MM.1S (cell line): ENCODE measurements at regions not wholly inside any gene's neighbourhood (a gene's known extent, or its start where the extent isn't known, plus 50 kb on each side); places are given as distances from the start of the nearest gene placed in this dataset.

Source experiments
- DNase-seq: peaks from one replicate; pipeline ENCODE4 v3.0.0-alpha.2; 2015
- H2AFZ ChIP-seq: fragments of 300-600 bp; sonication (generic); 2 replicates; pipeline ENCODE4 v1.6.0; 2016; ENCODE audit warnings: antibody characterized with exemption, low read length
- H3F3A ChIP-seq: fragments of 300-600 bp; sonication (generic); 2 replicates; pipeline ENCODE4 v1.6.1; 2016; ENCODE audit warnings: mild to moderate bottlenecking, antibody characterized with exemption, low read length, moderate library complexity, mixed read lengths; ENCODE audit not compliant: insufficient read depth
- H3K27ac ChIP-seq: fragments of 300-600 bp; sonication (generic); 2 replicates; pipeline ENCODE4 v1.5.1; 2016; ENCODE audit warnings: mild to moderate bottlenecking, low read length
- H3K27me3 ChIP-seq: fragments of 300-600 bp; sonication (generic); replicated peaks from 2 replicates; pipeline ENCODE4 v1.6.0; 2016; ENCODE audit warnings: low read length; ENCODE audit not compliant: insufficient read depth
- H3K36me3 ChIP-seq: fragments of 300-600 bp; sonication (generic); replicated peaks from 2 replicates; pipeline ENCODE4 v1.6.1; 2016; ENCODE audit warnings: mild to moderate bottlenecking, low read length, mixed read lengths; ENCODE audit not compliant: insufficient read depth
- H3K4me1 ChIP-seq: fragments of 300-600 bp; sonication (generic); 2 replicates; pipeline ENCODE4 v1.6.1; 2016; ENCODE audit warnings: low read length, mixed read lengths
- H3K4me2 ChIP-seq: fragments of 300-600 bp; sonication (generic); 2 replicates; pipeline ENCODE4 v1.6.0; 2016; ENCODE audit warnings: low read depth, low read length
- H3K4me3 ChIP-seq: fragments of 300-600 bp; sonication (generic); 2 replicates; pipeline ENCODE4 v1.5.1; 2016; ENCODE audit warnings: low read length, mixed read lengths
- H3K79me2 ChIP-seq: fragments of 300-600 bp; sonication (generic); 2 replicates; pipeline ENCODE4 v1.6.1; 2016; ENCODE audit warnings: mixed run types, low read length, mixed read lengths
- H3K9ac ChIP-seq: fragments of 300-600 bp; sonication (generic); 2 replicates; pipeline ENCODE4 v1.6.1; 2016; ENCODE audit warnings: low read length, mixed read lengths
- H3K9me2 ChIP-seq: fragments of 300-600 bp; sonication (generic); replicated peaks from 2 replicates; pipeline ENCODE4 v1.6.1; 2016; ENCODE audit warnings: mild to moderate bottlenecking, low read length, mixed read lengths; ENCODE audit not compliant: insufficient read depth
- H3K9me3 ChIP-seq: fragments of 300-600 bp; sonication (generic); replicated peaks from 2 replicates; pipeline ENCODE4 v1.6.1; 2016; ENCODE audit warnings: mild to moderate bottlenecking, low read length, mixed read lengths; ENCODE audit not compliant: insufficient read depth
- H4K20me1 ChIP-seq: fragments of 300-600 bp; sonication (generic); 2 replicates; pipeline ENCODE4 v1.6.1; 2016; ENCODE audit warnings: mild to moderate bottlenecking, low read length, moderate library complexity, mixed read lengths; ENCODE audit not compliant: insufficient read depth
- EZH2 ChIP-seq: fragments of 300-600 bp; sonication (generic); optimal IDR thresholded peaks from 2 replicates; pipeline ENCODE3; 2017; ENCODE audit warnings: low read depth, mild to moderate bottlenecking, antibody characterized with exemption, low read length, mixed read lengths
- EZH2phosphoT487 ChIP-seq: fragments of 300-600 bp; sonication (generic); IDR thresholded peaks from 2 replicates; pipeline ENCODE4 v1.6.1; 2018; ENCODE audit warnings: antibody characterized with exemption, low read length
- TF ChIP-seq, protein P1 (sequence below): fragments of 300-600 bp; sonication (generic); IDR thresholded peaks from 2 replicates; pipeline ENCODE4 v1.5.1; 2016; ENCODE audit warnings: antibody characterized with exemption, low read length, mixed read lengths

DNA sequence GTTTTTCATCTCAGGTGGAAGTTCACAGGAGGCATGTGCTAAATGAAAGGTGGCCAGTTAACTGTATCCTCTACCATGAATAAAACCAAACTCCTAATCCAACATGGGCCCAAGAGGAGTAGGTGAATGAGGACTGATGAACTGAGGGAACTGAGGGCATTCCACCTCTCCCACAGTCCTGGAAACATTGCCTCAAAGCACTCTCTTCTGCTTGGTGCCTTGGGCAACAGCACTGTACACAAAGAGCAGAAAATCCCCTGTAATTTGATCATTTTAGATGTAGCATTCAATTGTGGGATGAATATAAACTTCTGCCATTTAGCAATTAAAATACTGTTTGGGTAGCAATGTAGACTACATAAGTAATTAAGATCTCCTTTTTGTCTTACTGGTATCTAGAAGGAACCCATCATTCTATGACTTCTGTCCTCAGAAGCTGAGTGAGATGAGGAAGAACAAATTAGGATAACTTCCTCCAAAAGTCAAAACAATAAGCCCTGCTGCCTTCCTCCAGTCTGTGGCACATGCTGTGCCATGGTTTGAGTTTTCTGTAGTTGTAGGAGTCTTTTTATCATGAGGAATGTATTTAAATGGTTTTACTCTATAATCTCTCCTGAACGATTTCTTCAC, 86.7 kb upstream of the ZEB2 start:
- H3K27ac ChIP-seq: no peak overlapping the region
- no peaks in the 10 kb centered on the region for H3K27me3 ChIP-seq
- H3K9me2 ChIP-seq: no peaks in the 10 kb centered on the region
- no peaks in the 10 kb centered on the region for H3F3A ChIP-seq
- H3K36me3 ChIP-seq: no peaks in the 10 kb centered on the region
- no peak overlapping the region for H3K4me3 ChIP-seq
- no peak overlapping the region for H3K9ac ChIP-seq
- H3K9me3 ChIP-seq: no peaks in the 10 kb centered on the region
- TF ChIP-seq EZH2phosphoT487 (no peak), EZH2 (no peak)
- TF ChIP-seq, protein P1, sequence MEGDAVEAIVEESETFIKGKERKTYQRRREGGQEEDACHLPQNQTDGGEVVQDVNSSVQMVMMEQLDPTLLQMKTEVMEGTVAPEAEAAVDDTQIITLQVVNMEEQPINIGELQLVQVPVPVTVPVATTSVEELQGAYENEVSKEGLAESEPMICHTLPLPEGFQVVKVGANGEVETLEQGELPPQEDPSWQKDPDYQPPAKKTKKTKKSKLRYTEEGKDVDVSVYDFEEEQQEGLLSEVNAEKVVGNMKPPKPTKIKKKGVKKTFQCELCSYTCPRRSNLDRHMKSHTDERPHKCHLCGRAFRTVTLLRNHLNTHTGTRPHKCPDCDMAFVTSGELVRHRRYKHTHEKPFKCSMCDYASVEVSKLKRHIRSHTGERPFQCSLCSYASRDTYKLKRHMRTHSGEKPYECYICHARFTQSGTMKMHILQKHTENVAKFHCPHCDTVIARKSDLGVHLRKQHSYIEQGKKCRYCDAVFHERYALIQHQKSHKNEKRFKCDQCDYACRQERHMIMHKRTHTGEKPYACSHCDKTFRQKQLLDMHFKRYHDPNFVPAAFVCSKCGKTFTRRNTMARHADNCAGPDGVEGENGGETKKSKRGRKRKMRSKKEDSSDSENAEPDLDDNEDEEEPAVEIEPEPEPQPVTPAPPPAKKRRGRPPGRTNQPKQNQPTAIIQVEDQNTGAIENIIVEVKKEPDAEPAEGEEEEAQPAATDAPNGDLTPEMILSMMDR: no peak
- H3K79me2 ChIP-seq: no peaks in the 10 kb centered on the region
- no peak for DNase-seq
- H3K4me1 ChIP-seq: no peaks in the 10 kb centered on the region
- no peak overlapping the region for H3K4me2 ChIP-seq
- no peak overlapping the region for H2AFZ ChIP-seq
- H4K20me1 ChIP-seq: no peaks in the 10 kb centered on the region

- H2AFZ ChIP-seq: no peak overlapping the region
- H3K27me3 ChIP-seq: no peaks in the 10 kb centered on the region
- H3K36me3 ChIP-seq: no peaks in the 10 kb centered on the region
- H3K79me2 ChIP-seq: no peaks in the 10 kb centered on the region
- H4K20me1 ChIP-seq: no peaks in the 10 kb centered on the region
- no peak overlapping the region for H3K4me2 ChIP-seq
- no peaks in the 10 kb centered on the region for H3K9me3 ChIP-seq
- no peaks in the 10 kb centered on the region for H3F3A ChIP-seq
- no peak for TF ChIP-seq EZH2
- TF ChIP-seq, protein P1: no peak
- TF ChIP-seq EZH2phosphoT487: no peak
- peak; percentile 6 for DNase-seq
- no peak overlapping the region for H3K9ac ChIP-seq
- H3K4me3 ChIP-seq: no peak overlapping the region
- H3K9me2 ChIP-seq: no peaks in the 10 kb centered on the region
- no peaks in the 10 kb centered on the region for H3K4me1 ChIP-seq
- no peak overlapping the region for H3K27ac ChIP-seq
These were observed 85.4 kb upstream of the ZEB2 start for GRCh38 chr2:144605231-144605840.

DNA sequence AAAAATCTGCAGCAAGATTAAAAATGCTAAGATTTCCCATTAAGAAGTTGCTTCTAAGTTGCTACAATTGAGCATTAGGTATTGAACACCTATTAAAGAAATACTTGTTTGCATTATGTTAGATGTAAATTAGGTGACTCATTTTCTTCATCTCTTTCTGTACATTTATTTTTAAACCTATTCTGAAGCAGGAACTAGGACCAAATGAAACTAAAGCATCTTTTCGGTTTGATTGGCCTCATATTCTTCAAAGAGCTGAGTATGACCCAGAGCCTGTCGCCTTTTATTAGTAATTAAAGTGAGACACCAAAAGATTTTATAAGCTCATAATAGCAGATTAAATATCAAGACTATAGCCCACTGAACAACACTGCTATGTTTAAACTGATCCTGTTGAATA, 83.4 kb upstream of the ZEB2 start:
- Histone ChIP-seq H3K27ac (no peak overlapping the region), H3K79me2 (no peaks in the 10 kb centered on the region), H3F3A (no peaks in the 10 kb centered on the region), H3K9me3 (no peaks in the 10 kb centered on the region), H4K20me1 (no peaks in the 10 kb centered on the region), H3K4me1 (no peaks in the 10 kb centered on the region), H3K9ac (no peak overlapping the region), H3K4me3 (no peak overlapping the region), H3K4me2 (no peak overlapping the region), H3K9me2 (no peaks in the 10 kb centered on the region), H3K36me3 (no peaks in the 10 kb centered on the region), H3K27me3 (no peaks in the 10 kb centered on the region), H2AFZ (no peak overlapping the region)
- TF ChIP-seq EZH2phosphoT487 (no peak), EZH2 (no peak)
- TF ChIP-seq, protein P1: no peak
- DNase-seq: no peak
